ENCODE measurements at regions not wholly inside any gene's neighbourhood (a gene's known extent, or its start where the extent isn't known, plus 50 kb on each side); places are given as distances from the start of the nearest gene placed in this dataset.

DNA sequence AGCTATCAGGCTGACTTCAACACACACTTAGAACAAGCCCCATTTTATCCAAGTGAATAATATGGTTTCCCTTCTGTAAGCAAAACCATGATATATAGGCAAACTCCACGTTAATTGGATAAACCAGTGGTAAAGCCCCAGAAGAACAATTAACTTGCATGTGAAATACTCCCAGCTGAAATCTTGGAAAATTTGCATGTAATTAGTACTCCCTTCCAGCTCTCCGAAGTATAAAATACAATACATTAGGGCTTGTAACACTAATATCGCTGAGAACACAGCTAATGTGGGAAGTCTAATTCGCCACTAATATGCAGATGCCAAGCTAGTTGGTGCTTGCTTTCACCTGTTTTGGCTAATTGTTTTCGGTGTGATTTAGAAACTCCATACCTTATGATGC lies 859.0 kb upstream of the AUTS2 start:
- no peak for TF ChIP-seq REST (IDR thresholded peaks at IDR 0.05; ENCODE audit: insufficient read depth in 1 of 2, low read depth in 2 of 2, low read length in 2 of 2)
- no peak for TF ChIP-seq TAF1 (IDR thresholded peaks at IDR 0.05; ENCODE audit: borderline replicate concordance, insufficient read depth, low read length)
- no peak for TF ChIP-seq POLR2AphosphoS5 (IDR thresholded peaks at IDR 0.05; ENCODE audit: low read depth, low read length)
- no peak for TF ChIP-seq FOXP2 (optimal IDR thresholded peaks at IDR 0.05; ENCODE audit: borderline replicate concordance, extremely low read depth, extremely low read length, insufficient read depth)
- TF ChIP-seq SIN3A (IDR thresholded peaks at IDR 0.05; ENCODE audit: borderline replicate concordance, insufficient read depth, low read length), result no peak

DNA sequence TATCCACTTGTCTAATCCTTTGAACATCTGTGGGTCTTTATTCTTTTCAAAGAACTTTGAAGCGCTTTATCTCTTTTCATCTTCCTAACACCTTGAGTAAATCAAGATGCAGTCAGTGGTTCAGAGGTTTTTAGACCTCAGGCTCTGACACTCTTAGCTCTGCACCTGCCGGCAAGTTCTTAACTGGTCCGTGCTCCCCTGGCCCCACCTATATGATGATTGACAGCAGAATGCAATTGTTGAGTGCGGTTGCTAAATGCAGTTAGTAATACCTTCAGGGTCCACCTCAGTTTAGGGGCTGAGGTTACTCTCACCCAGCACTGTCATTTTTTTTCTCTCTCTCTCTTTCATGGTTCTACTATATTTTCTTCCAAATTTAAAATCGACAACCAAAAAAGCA lies 854.2 kb upstream of the AUTS2 start:
- TF ChIP-seq REST (IDR thresholded peaks at IDR 0.05; ENCODE audit: insufficient read depth in 1 of 2, low read depth in 2 of 2, low read length in 2 of 2) (no peak), TAF1 (IDR thresholded peaks at IDR 0.05; ENCODE audit: borderline replicate concordance, insufficient read depth, low read length) (no peak), FOXP2 (optimal IDR thresholded peaks at IDR 0.05; ENCODE audit: borderline replicate concordance, extremely low read depth, extremely low read length, insufficient read depth) (no peak), SIN3A (IDR thresholded peaks at IDR 0.05; ENCODE audit: borderline replicate concordance, insufficient read depth, low read length) (no peak), POLR2AphosphoS5 (IDR thresholded peaks at IDR 0.05; ENCODE audit: low read depth, low read length) (no peak)

- TF ChIP-seq REST (IDR thresholded peaks at IDR 0.05; ENCODE audit: insufficient read depth in 1 of 2, low read depth in 2 of 2, low read length in 2 of 2) (no peak), FOXP2 (optimal IDR thresholded peaks at IDR 0.05; ENCODE audit: borderline replicate concordance, extremely low read depth, extremely low read length, insufficient read depth) (no peak), SIN3A (IDR thresholded peaks at IDR 0.05; ENCODE audit: borderline replicate concordance, insufficient read depth, low read length) (no peak), TAF1 (IDR thresholded peaks at IDR 0.05; ENCODE audit: borderline replicate concordance, insufficient read depth, low read length) (no peak), POLR2AphosphoS5 (IDR thresholded peaks at IDR 0.05; ENCODE audit: low read depth, low read length) (no peak)
These were observed 849.1 kb upstream of the AUTS2 start for GRCh38 chr7:68748934-68749900.

DNA sequence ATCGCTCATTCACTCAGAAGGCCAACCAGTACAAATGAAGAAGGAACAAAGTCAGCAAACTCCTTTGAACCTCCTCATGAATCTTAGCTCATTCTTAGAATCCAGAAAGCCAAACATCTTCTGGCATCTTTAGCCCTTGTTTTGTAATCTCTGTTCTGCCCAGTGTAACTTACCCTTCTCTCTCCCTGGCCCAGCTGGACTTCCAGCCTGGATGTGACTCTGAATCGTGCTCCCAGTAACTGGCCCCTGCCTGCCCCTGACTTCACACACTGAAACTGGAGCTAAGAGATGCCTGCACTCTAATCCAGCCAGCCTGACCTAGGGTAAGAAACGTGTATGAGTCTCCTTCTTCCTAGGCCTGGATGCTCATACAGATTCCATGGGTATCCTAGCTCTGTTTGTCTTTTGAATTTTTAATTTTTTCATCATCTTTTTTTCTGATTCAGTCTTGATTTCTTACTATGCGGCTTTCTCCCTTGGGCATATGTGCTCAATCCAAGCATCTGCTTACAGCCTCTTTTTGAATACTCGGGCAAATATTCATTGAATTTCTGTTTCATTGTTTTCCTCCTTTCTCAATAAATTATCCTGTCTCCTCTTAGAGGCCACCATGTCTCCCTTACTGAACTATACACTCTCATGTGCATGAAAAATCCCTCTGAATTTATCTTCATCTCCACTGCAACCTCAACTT lies 845.6 kb upstream of the AUTS2 start:
- TF ChIP-seq REST (IDR thresholded peaks at IDR 0.05; ENCODE audit: insufficient read depth in 1 of 2, low read depth in 2 of 2, low read length in 2 of 2) (no peak), FOXP2 (optimal IDR thresholded peaks at IDR 0.05; ENCODE audit: borderline replicate concordance, extremely low read depth, extremely low read length, insufficient read depth) (no peak), SIN3A (IDR thresholded peaks at IDR 0.05; ENCODE audit: borderline replicate concordance, insufficient read depth, low read length) (no peak), POLR2AphosphoS5 (IDR thresholded peaks at IDR 0.05; ENCODE audit: low read depth, low read length) (no peak), TAF1 (IDR thresholded peaks at IDR 0.05; ENCODE audit: borderline replicate concordance, insufficient read depth, low read length) (no peak)

All from PFSK-1 (cell line).